HFF-Myc (cell line): ENCODE measurements at regions not wholly inside any gene's neighbourhood (a gene's known extent, or its start where the extent isn't known, plus 50 kb on each side); places are given as distances from the start of the nearest gene placed in this dataset.

Experiments used
- DNase-seq: peaks from one replicate; pipeline ENCODE4 v3.0.0-alpha.2; 2011; ENCODE audit warnings: low read depth; ENCODE audit errors: extremely low read depth
- H3K4me3 ChIP-seq: replicated peaks from 2 replicates; pipeline ENCODE4 v1.5.1; 2011; ENCODE audit warnings: low read depth, mild to moderate bottlenecking, control low read depth, low read length
- TF ChIP-seq, protein P1 (sequence below): IDR thresholded peaks from 2 replicates; pipeline ENCODE4 v1.5.1; 2012; ENCODE audit warnings: mild to moderate bottlenecking, low read depth, low read length, control low read depth; ENCODE audit errors: missing control alignments

DNA sequence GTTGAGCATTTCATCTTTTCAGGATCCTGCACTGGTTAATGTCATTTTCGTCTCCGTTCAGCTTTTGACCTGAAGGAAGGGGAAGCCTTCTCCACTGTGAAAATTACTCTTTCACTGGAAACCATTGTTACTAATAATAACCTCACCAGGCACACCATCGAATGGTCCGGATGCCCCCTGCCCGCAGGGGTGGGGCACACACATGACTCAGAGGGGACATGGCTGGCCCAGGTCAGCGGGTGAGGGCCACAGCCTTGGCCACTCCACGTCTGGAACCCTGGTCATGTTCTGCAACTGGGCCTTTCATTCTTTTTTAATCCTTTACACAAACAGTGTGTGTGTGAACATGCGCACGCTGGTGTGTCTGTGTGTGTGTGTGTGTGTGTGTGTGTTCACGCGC, 191.8 kb downstream of the BCOR start:
- no peak overlapping the region for H3K4me3 ChIP-seq
- no peak for DNase-seq
- TF ChIP-seq, protein P1, sequence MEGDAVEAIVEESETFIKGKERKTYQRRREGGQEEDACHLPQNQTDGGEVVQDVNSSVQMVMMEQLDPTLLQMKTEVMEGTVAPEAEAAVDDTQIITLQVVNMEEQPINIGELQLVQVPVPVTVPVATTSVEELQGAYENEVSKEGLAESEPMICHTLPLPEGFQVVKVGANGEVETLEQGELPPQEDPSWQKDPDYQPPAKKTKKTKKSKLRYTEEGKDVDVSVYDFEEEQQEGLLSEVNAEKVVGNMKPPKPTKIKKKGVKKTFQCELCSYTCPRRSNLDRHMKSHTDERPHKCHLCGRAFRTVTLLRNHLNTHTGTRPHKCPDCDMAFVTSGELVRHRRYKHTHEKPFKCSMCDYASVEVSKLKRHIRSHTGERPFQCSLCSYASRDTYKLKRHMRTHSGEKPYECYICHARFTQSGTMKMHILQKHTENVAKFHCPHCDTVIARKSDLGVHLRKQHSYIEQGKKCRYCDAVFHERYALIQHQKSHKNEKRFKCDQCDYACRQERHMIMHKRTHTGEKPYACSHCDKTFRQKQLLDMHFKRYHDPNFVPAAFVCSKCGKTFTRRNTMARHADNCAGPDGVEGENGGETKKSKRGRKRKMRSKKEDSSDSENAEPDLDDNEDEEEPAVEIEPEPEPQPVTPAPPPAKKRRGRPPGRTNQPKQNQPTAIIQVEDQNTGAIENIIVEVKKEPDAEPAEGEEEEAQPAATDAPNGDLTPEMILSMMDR, result no peak

DNA sequence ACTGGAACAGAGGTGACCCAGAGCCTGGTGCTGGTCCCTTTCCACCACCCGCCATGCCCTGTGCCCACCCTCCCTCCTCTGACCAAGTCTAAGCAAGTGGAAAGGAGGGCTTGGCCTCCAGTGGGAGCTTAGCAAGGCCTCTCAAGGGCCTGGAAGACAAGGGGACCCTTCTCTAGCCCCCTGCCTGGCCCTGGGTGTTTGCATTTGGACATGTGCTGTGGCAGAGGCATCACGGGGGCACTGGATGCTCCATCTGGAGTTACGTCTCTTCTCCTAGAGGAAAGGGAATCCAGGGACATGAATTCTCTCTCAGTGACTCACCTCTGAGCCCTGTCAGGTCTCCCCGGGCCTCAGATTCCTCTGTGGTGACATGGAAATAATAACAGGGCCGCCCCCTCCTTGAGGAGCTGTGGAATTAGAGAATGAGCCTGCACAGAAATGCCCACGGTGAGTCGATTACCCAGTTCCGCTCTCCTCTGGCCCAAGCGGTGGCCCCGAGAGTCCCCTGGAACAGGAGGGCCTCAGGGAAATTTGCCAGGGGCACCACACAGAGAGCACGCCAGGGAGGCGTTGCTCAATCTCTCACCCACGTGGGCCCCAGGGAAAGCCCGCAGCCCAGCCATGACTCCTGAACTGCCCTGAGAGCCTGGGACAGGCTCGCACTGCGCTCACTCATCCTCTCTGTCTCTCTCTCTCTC, 189.6 kb downstream of the BCOR start:
- no peak overlapping the region for H3K4me3 ChIP-seq
- peak; percentile 76 for DNase-seq
- TF ChIP-seq, protein P1, result no peak

DNA sequence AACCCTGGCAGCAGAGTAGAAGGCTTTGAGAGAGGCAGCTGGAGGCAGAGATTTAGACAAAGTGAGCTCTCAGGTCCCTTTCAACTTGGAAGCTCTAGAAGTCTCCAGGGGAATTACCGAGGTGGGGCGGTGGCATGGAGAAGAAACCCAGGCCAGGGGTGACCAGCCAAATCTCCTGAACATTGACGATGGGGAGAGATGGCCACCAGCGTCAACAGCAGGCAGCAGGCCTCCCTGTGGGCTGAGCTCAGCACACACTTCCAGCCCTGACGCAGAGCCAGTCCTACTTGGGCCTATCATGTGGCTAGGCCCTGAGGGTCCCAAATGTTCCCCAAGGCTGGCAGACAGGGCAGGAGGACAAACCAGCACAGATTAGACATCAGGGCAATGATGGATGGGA, 187.8 kb downstream of the BCOR start:
- TF ChIP-seq, protein P1, result no peak
- no peak overlapping the region for H3K4me3 ChIP-seq
- no peak for DNase-seq

DNA sequence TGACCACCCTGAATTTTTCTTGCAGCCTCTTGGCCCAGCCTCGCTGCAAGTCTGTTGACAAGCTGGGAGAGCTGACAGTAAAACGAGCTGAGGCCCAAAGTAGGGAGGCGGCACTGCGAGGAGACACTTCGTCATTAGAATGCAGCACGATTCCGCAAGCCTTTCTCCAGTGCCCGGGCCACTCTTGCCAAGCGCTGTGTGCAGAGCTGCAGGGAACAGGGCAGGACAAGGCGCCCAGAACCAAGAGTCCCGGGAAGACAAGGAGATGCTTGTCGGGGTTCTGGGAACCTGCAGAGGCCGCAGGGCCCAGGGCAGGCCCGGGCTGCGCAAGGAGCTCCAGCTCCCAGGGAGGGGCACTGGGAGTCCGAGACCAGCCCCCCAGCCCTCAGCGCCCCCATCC, 187.1 kb downstream of the BCOR start:
- no peak for DNase-seq
- H3K4me3 ChIP-seq, result no peak overlapping the region
- TF ChIP-seq, protein P1, result no peak

DNA sequence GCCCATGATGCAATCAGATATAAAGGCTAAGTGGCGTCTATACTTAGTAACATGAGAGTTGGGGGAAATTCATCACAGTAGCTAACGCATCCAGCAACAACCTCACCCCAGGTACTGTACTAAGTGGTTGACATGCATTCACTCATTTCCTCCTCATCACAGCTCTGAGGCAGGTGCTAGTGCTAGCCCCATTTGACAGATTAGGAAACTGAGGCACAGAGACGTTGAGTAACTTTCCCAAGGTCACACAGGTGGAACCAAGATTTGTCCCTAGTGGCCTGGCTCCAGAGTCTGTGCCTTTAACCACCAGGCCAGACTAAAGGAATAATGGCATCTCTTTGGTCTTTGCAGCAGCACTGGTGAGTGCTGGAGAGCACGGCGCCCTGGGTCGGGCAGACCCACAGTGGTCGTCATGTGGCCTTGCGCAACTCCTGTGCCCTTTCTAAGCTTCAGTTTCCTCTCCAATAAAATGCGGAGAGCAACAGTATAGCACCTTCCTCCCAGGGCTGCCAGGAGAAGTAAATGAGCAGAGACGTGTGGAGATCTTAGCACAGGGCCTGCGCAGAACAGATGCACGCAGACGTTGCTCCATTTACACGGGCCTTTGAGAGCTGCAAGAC, 186.4 kb downstream of the BCOR start:
- TF ChIP-seq, protein P1, result no peak
- no peak for DNase-seq

DNA sequence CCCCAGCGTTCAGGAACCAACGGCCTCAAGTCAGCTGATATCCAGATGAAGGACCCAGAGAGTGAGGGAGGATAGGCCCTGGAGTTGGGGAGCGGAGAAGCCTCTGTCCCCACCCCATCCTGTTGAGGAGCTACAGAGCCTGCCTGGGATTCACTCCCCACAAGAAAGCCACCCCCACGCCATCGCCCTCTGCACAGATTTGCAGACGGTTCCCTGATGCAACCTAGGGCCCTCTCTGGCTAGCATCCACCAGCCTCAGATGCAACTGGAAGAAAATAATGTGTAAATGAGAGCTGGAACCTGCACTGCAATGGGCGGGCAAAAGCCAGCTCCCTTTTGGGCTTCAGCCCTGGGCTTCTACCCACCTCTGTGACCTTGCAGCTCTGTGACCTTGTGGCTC, 185.6 kb downstream of the BCOR start:
- DNase-seq, result no peak
- no peak overlapping the region for H3K4me3 ChIP-seq
- TF ChIP-seq, protein P1, result no peak

More for the DNA sequence above, 186.4 kb downstream of the BCOR start:
- no peak overlapping the region for H3K4me3 ChIP-seq

DNA sequence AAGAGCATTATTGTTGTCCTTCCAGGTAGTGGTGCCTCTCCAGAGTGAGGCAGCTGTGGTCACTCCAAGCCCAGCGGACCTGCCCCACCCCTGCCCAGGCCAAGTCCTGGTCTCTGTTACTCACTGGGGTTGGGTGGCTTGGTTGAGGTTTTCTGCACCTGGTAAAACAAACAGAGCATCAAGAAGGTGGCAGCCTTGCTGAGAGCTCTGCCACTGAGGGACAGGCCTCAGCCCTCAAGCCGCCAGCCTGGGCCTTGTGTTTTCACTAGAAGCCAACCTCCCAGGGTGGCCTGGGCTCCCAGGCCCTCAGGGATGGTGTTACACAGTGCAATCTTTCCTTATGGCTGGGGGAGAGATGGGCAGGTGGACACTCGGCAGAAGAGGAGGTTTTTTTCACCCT, 182.7 kb downstream of the BCOR start:
- TF ChIP-seq, protein P1, result no peak
- DNase-seq, result no peak
- H3K4me3 ChIP-seq, result no peak overlapping the region
